ENCODE measurements at regions not wholly inside any gene's neighbourhood (a gene's known extent, or its start where the extent isn't known, plus 50 kb on each side); places are given as distances from the start of the nearest gene placed in this dataset.

GRCh38 chr18:41207706-41208105 lies 747.3 kb upstream of the PIK3C3 start:
- ChIA-PET POLR2A (no interaction called here), CTCF (no interaction called here)
- intact Hi-C loops (cut with DNase I, micrococcal nuclease): no loop called here
- DNase-seq (no peak), ATAC-seq (no peak)
- no peak overlapping the region for H3K4me3 Mint-ChIP-seq
- H3K36me3 Mint-ChIP-seq (ENCODE audit: low read depth): no peaks in the 10 kb centered on the region
- no peaks in the 10 kb centered on the region for H3K27me3 Mint-ChIP-seq
- no peaks in the 10 kb centered on the region for H3K4me1 Mint-ChIP-seq
- H3K9me3 Mint-ChIP-seq (ENCODE audit: low read depth): peaks cover 8% of the 10 kb centered on the region
- no peak overlapping the region for H3K27ac Mint-ChIP-seq

- intact Hi-C loops (cut with DNase I, micrococcal nuclease): no loop called here
- Mint-ChIP-seq H3K4me1 (no peaks in the 10 kb centered on the region), H3K9me3 (ENCODE audit: low read depth) (peaks cover 3% of the 10 kb centered on the region), H3K27me3 (no peaks in the 10 kb centered on the region), H3K4me3 (no peak overlapping the region), H3K36me3 (ENCODE audit: low read depth) (no peaks in the 10 kb centered on the region), H3K27ac (no peak overlapping the region)
- DNase-seq: no peak
- POLR2A ChIA-PET: no interaction called here
- CTCF ChIA-PET: no interaction called here
- ATAC-seq: no peak
Measured at GRCh38 chr18:41206341-41206830, 748.6 kb upstream of the PIK3C3 start.

- no peak overlapping the region for H3K27ac Mint-ChIP-seq
- no peaks in the 10 kb centered on the region for H3K36me3 Mint-ChIP-seq (ENCODE audit: low read depth)
- ChIA-PET POLR2A (no interaction called here), CTCF (no interaction called here)
- DNase-seq (no peak), ATAC-seq (no peak)
- no peaks in the 10 kb centered on the region for H3K4me1 Mint-ChIP-seq
- no peak overlapping the region for H3K4me3 Mint-ChIP-seq
- no peaks in the 10 kb centered on the region for H3K27me3 Mint-ChIP-seq
- peaks cover 2% of the 10 kb centered on the region for H3K9me3 Mint-ChIP-seq (ENCODE audit: low read depth)
- intact Hi-C loops (cut with DNase I, micrococcal nuclease): no loop called here
Measured at GRCh38 chr18:41199212-41199611, 755.8 kb upstream of the PIK3C3 start.

- H3K9me3 Mint-ChIP-seq (ENCODE audit: low read depth): peaks cover 2% of the 10 kb centered on the region
- no peak overlapping the region for H3K27ac Mint-ChIP-seq
- intact Hi-C loops (cut with DNase I, micrococcal nuclease): no loop called here
- CTCF ChIA-PET: no interaction called here
- H3K27me3 Mint-ChIP-seq: no peaks in the 10 kb centered on the region
- POLR2A ChIA-PET: no interaction called here
- no peaks in the 10 kb centered on the region for H3K36me3 Mint-ChIP-seq (ENCODE audit: low read depth)
- H3K4me3 Mint-ChIP-seq: no peak overlapping the region
- no peaks in the 10 kb centered on the region for H3K4me1 Mint-ChIP-seq
- ATAC-seq (no peak), DNase-seq (no peak)
Measured at GRCh38 chr18:41197967-41198366, 757.1 kb upstream of the PIK3C3 start.

GRCh38 chr18:41170346-41170745 lies 784.7 kb upstream of the PIK3C3 start:
- H3K36me3 Mint-ChIP-seq (ENCODE audit: low read depth): no peaks in the 10 kb centered on the region
- intact Hi-C loops (cut with DNase I, micrococcal nuclease): no loop called here
- DNase-seq (no peak), ATAC-seq (no peak)
- no peak overlapping the region for H3K4me3 Mint-ChIP-seq
- no peaks in the 10 kb centered on the region for H3K4me1 Mint-ChIP-seq
- H3K27me3 Mint-ChIP-seq: no peaks in the 10 kb centered on the region
- ChIA-PET CTCF (no interaction called here), POLR2A (no interaction called here)
- H3K9me3 Mint-ChIP-seq (ENCODE audit: low read depth): peaks cover 16% of the 10 kb centered on the region
- no peak overlapping the region for H3K27ac Mint-ChIP-seq

GRCh38 chr18:41165625-41166024 lies 789.4 kb upstream of the PIK3C3 start:
- ChIA-PET CTCF (no interaction called here), POLR2A (no interaction called here)
- Mint-ChIP-seq H3K9me3 (ENCODE audit: low read depth) (peaks cover 25% of the 10 kb centered on the region), H3K4me1 (no peaks in the 10 kb centered on the region), H3K4me3 (no peak overlapping the region), H3K27ac (no peak overlapping the region), H3K36me3 (ENCODE audit: low read depth) (no peaks in the 10 kb centered on the region), H3K27me3 (no peaks in the 10 kb centered on the region)
- intact Hi-C loops (cut with DNase I, micrococcal nuclease): no loop called here
- no peak for DNase-seq
- ATAC-seq: no peak

GRCh38 chr18:41162781-41163180 lies 792.3 kb upstream of the PIK3C3 start:
- Mint-ChIP-seq H3K4me1 (no peaks in the 10 kb centered on the region), H3K27ac (no peak overlapping the region), H3K9me3 (ENCODE audit: low read depth) (peaks cover 18% of the 10 kb centered on the region), H3K4me3 (no peak overlapping the region), H3K36me3 (ENCODE audit: low read depth) (no peaks in the 10 kb centered on the region), H3K27me3 (no peaks in the 10 kb centered on the region)
- ATAC-seq (no peak), DNase-seq (no peak)
- ChIA-PET CTCF (interaction anchor here (0.6 kb wide), 1 partner anchor 16 kb away, joined by 3 read pairs; no protein-coding TSS in a partner anchor), POLR2A (no interaction called here)
- intact Hi-C loops (cut with DNase I, micrococcal nuclease): no loop called here

GRCh38 chr18:41162191-41162590 lies 792.8 kb upstream of the PIK3C3 start:
- CTCF ChIA-PET: interaction anchor here (0.6 kb wide), 1 partner anchor 16 kb away, joined by 3 read pairs; no protein-coding TSS in a partner anchor
- Mint-ChIP-seq H3K27ac (no peak overlapping the region), H3K27me3 (no peaks in the 10 kb centered on the region), H3K36me3 (ENCODE audit: low read depth) (no peaks in the 10 kb centered on the region), H3K4me3 (no peak overlapping the region), H3K4me1 (no peaks in the 10 kb centered on the region), H3K9me3 (ENCODE audit: low read depth) (peaks cover 16% of the 10 kb centered on the region)
- no peak for DNase-seq
- intact Hi-C loops (cut with DNase I, micrococcal nuclease): no loop called here
- POLR2A ChIA-PET: no interaction called here
- no peak for ATAC-seq

GRCh38 chr18:41155910-41156851 lies 798.9 kb upstream of the PIK3C3 start:
- Mint-ChIP-seq H3K4me3 (no peak overlapping the region), H3K27ac (no peak overlapping the region), H3K27me3 (no peaks in the 10 kb centered on the region), H3K9me3 (ENCODE audit: low read depth) (peaks cover 4% of the 10 kb centered on the region), H3K36me3 (ENCODE audit: low read depth) (no peaks in the 10 kb centered on the region), H3K4me1 (no peaks in the 10 kb centered on the region)
- no peak for ATAC-seq
- no peak for DNase-seq
- CTCF ChIA-PET: no interaction called here
- intact Hi-C loops (cut with DNase I, micrococcal nuclease): no loop called here
- POLR2A ChIA-PET: no interaction called here

- CTCF ChIA-PET: no interaction called here
- ATAC-seq: no peak
- H3K4me1 Mint-ChIP-seq: no peaks in the 10 kb centered on the region
Measured at GRCh38 chr18:41155025-41155424, 800.0 kb upstream of the PIK3C3 start.

GRCh38 chr18:41153871-41154270 lies 801.2 kb upstream of the PIK3C3 start:
- H3K4me3 Mint-ChIP-seq: no peak overlapping the region
- intact Hi-C loops (cut with DNase I, micrococcal nuclease): no loop called here
- ChIA-PET CTCF (no interaction called here), POLR2A (no interaction called here)
- no peak for ATAC-seq
- no peaks in the 10 kb centered on the region for H3K36me3 Mint-ChIP-seq (ENCODE audit: low read depth)
- H3K4me1 Mint-ChIP-seq: no peaks in the 10 kb centered on the region
- no peak overlapping the region for H3K27ac Mint-ChIP-seq
- no peaks in the 10 kb centered on the region for H3K27me3 Mint-ChIP-seq
- no peak for DNase-seq
- H3K9me3 Mint-ChIP-seq (ENCODE audit: low read depth): peaks cover 9% of the 10 kb centered on the region

More at GRCh38 chr18:41155025-41155424, 800.0 kb upstream of the PIK3C3 start:
- H3K27me3 Mint-ChIP-seq: no peaks in the 10 kb centered on the region
- intact Hi-C loops (cut with DNase I, micrococcal nuclease): no loop called here
- no peaks in the 10 kb centered on the region for H3K36me3 Mint-ChIP-seq (ENCODE audit: low read depth)
- DNase-seq: no peak
- H3K27ac Mint-ChIP-seq: no peak overlapping the region
- peaks cover 7% of the 10 kb centered on the region for H3K9me3 Mint-ChIP-seq (ENCODE audit: low read depth)
- no peak overlapping the region for H3K4me3 Mint-ChIP-seq
- POLR2A ChIA-PET: no interaction called here

- no peak overlapping the region for H3K27ac Mint-ChIP-seq
- no peak overlapping the region for H3K4me3 Mint-ChIP-seq
- no peaks in the 10 kb centered on the region for H3K27me3 Mint-ChIP-seq
- H3K9me3 Mint-ChIP-seq (ENCODE audit: low read depth): peaks cover 9% of the 10 kb centered on the region
- ATAC-seq (no peak), DNase-seq (no peak)
- no peaks in the 10 kb centered on the region for H3K4me1 Mint-ChIP-seq
- intact Hi-C loops (cut with DNase I, micrococcal nuclease): no loop called here
- ChIA-PET POLR2A (no interaction called here), CTCF (no interaction called here)
- H3K36me3 Mint-ChIP-seq (ENCODE audit: low read depth): no peaks in the 10 kb centered on the region
Measured at GRCh38 chr18:41150316-41150715, 804.7 kb upstream of the PIK3C3 start.

Measured in activated CD4-positive, alpha-beta T cell treated with anti-CD3 and anti-CD28 coated beads for 36 hours (primary cell).